ENCODE measurements at regions not wholly inside any gene's neighbourhood (a gene's known extent, or its start where the extent isn't known, plus 50 kb on each side); places are given as distances from the start of the nearest gene placed in this dataset.
"Not testable (repeated sequence)": the region's sequence is repeated elsewhere in the genome, so short reads cannot be mapped to it uniquely, and the experiment has no call there.

GRCh38 chr5:9761706-9762105 is 131.6 kb upstream of the TAS2R1 start:
- no peak overlapping the region for H3K27ac ChIP-seq (ENCODE audit: low read depth in 1 of 2, low read length in 2 of 2)
- no peaks in the 10 kb centered on the region for H3K4me1 ChIP-seq (ENCODE audit: control insufficient read depth in 4 of 4, insufficient read depth in 4 of 4, low read length in 3 of 4)
- no peak overlapping the region for H3K4me3 ChIP-seq (ENCODE audit: low read depth in 1 of 3, low read length in 3 of 3)
- no peaks in the 10 kb centered on the region for H3K9me3 ChIP-seq (ENCODE audit: control insufficient read depth in 4 of 4, low read length in 3 of 4)
- no peaks in the 10 kb centered on the region for H3K27me3 ChIP-seq (ENCODE audit: control insufficient read depth in 4 of 4, insufficient read depth in 4 of 4, low read length in 3 of 4)
- no peaks in the 10 kb centered on the region for H3K36me3 ChIP-seq (ENCODE audit: control insufficient read depth in 4 of 4, insufficient read depth in 3 of 4, low read depth in 1 of 4, low read length in 3 of 4)
- WGBS: 69% methylated on average over 4 of the region's 4 CpGs
- no peak for DNase-seq (ENCODE audit: low spot score)
- TF ChIP-seq, protein P1, sequence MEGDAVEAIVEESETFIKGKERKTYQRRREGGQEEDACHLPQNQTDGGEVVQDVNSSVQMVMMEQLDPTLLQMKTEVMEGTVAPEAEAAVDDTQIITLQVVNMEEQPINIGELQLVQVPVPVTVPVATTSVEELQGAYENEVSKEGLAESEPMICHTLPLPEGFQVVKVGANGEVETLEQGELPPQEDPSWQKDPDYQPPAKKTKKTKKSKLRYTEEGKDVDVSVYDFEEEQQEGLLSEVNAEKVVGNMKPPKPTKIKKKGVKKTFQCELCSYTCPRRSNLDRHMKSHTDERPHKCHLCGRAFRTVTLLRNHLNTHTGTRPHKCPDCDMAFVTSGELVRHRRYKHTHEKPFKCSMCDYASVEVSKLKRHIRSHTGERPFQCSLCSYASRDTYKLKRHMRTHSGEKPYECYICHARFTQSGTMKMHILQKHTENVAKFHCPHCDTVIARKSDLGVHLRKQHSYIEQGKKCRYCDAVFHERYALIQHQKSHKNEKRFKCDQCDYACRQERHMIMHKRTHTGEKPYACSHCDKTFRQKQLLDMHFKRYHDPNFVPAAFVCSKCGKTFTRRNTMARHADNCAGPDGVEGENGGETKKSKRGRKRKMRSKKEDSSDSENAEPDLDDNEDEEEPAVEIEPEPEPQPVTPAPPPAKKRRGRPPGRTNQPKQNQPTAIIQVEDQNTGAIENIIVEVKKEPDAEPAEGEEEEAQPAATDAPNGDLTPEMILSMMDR (IDR thresholded peaks at IDR 0.05; ENCODE audit: low read depth, low read length, missing input control): no peak
- no peak overlapping the region for H3K9ac ChIP-seq (ENCODE audit: low read depth in 1 of 2, low read length in 2 of 2)

- H3K4me3 ChIP-seq (ENCODE audit: low read depth in 1 of 3, low read length in 3 of 3); H3K9me3 ChIP-seq (ENCODE audit: control insufficient read depth in 4 of 4, low read length in 3 of 4); H3K4me1 ChIP-seq (ENCODE audit: control insufficient read depth in 4 of 4, insufficient read depth in 4 of 4, low read length in 3 of 4); DNase-seq (ENCODE audit: low spot score); H3K36me3 ChIP-seq (ENCODE audit: control insufficient read depth in 4 of 4, insufficient read depth in 3 of 4, low read depth in 1 of 4, low read length in 3 of 4); H3K27me3 ChIP-seq (ENCODE audit: control insufficient read depth in 4 of 4, insufficient read depth in 4 of 4, low read length in 3 of 4); H3K9ac ChIP-seq (ENCODE audit: low read depth in 1 of 2, low read length in 2 of 2); H3K27ac ChIP-seq (ENCODE audit: low read depth in 1 of 2, low read length in 2 of 2): not testable (repeated sequence)
- WGBS: 96% methylated on average over 4 of the region's 5 CpGs
These were observed 122.5 kb upstream of the TAS2R1 start for GRCh38 chr5:9752670-9753069.

DNA sequence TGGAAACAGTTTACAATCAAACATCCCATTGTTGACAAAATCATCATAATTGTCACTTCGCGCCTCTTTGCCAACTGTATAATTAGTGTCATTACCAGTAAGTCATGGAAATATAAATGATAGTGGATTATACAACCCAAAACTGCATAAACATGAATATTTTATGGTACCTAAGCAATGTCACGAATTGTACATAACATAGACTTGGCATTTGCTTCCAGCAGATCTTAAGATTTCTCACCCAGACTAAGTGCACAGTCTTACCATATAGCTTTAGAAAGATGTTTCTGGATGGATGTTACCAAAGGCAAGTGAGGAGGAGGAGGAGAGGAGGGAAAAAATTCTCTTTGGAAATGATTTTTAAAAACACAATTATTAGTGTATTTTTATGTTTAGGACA is 113.4 kb upstream of the TAS2R1 start:
- no peak overlapping the region for H3K4me3 ChIP-seq (ENCODE audit: low read depth in 1 of 3, low read length in 3 of 3)
- WGBS: 86% methylated on average over 3 of the region's 3 CpGs
- TF ChIP-seq HNF4A (conservative IDR thresholded peaks at IDR 0.05) (no peak), RXRA (IDR thresholded peaks at IDR 0.05) (no peak), FOXA2 (IDR thresholded peaks at IDR 0.05) (no peak), NR2F2 (IDR thresholded peaks at IDR 0.05) (no peak), YY1 (IDR thresholded peaks at IDR 0.05) (no peak), JUND (IDR thresholded peaks at IDR 0.05) (no peak), FOXA1 (IDR thresholded peaks at IDR 0.05) (no peak), GABPA (IDR thresholded peaks at IDR 0.05 in 1 of 2, conservative IDR thresholded peaks at IDR 0.05 in 1 of 2) (no peak), HNF4G (IDR thresholded peaks at IDR 0.05) (no peak), REST (IDR thresholded peaks at IDR 0.05) (no peak), RAD21 (IDR thresholded peaks at IDR 0.05) (no peak), MAX (IDR thresholded peaks at IDR 0.05) (no peak), SP1 (IDR thresholded peaks at IDR 0.05) (no peak), TAF1 (conservative IDR thresholded peaks at IDR 0.05) (no peak)
- TF ChIP-seq, protein P2, sequence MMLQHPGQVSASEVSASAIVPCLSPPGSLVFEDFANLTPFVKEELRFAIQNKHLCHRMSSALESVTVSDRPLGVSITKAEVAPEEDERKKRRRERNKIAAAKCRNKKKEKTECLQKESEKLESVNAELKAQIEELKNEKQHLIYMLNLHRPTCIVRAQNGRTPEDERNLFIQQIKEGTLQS (IDR thresholded peaks at IDR 0.05): no peak
- TF ChIP-seq, protein P3, sequence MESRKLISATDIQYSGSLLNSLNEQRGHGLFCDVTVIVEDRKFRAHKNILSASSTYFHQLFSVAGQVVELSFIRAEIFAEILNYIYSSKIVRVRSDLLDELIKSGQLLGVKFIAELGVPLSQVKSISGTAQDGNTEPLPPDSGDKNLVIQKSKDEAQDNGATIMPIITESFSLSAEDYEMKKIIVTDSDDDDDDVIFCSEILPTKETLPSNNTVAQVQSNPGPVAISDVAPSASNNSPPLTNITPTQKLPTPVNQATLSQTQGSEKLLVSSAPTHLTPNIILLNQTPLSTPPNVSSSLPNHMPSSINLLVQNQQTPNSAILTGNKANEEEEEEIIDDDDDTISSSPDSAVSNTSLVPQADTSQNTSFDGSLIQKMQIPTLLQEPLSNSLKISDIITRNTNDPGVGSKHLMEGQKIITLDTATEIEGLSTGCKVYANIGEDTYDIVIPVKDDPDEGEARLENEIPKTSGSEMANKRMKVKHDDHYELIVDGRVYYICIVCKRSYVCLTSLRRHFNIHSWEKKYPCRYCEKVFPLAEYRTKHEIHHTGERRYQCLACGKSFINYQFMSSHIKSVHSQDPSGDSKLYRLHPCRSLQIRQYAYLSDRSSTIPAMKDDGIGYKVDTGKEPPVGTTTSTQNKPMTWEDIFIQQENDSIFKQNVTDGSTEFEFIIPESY (IDR thresholded peaks at IDR 0.05): no peak
- TF ChIP-seq, protein P1 (IDR thresholded peaks at IDR 0.05; ENCODE audit: low read depth, low read length, missing input control): no peak

More for the DNA sequence above, 113.4 kb upstream of the TAS2R1 start:
- no peaks in the 10 kb centered on the region for H3K4me1 ChIP-seq (ENCODE audit: control insufficient read depth in 4 of 4, insufficient read depth in 4 of 4, low read length in 3 of 4)
- H3K9me3 ChIP-seq (ENCODE audit: control insufficient read depth in 4 of 4, low read length in 3 of 4): peaks cover 0 to 4% (median 0%) of the 10 kb centered on the region in 4 donors
- no peak overlapping the region for H3K9ac ChIP-seq (ENCODE audit: low read depth in 1 of 2, low read length in 2 of 2)
- H3K27ac ChIP-seq (ENCODE audit: low read depth in 1 of 2, low read length in 2 of 2): no peak overlapping the region
- H3K27me3 ChIP-seq (ENCODE audit: control insufficient read depth in 4 of 4, insufficient read depth in 4 of 4, low read length in 3 of 4): peaks cover 0 to 4% (median 0%) of the 10 kb centered on the region in 4 donors
- DNase-seq (ENCODE audit: low spot score): no peak
- H3K36me3 ChIP-seq (ENCODE audit: control insufficient read depth in 4 of 4, insufficient read depth in 3 of 4, low read depth in 1 of 4, low read length in 3 of 4): no peaks in the 10 kb centered on the region
